ENCODE measurements at regions not wholly inside any gene's neighbourhood (a gene's known extent, or its start where the extent isn't known, plus 50 kb on each side); places are given as distances from the start of the nearest gene placed in this dataset.

DNA sequence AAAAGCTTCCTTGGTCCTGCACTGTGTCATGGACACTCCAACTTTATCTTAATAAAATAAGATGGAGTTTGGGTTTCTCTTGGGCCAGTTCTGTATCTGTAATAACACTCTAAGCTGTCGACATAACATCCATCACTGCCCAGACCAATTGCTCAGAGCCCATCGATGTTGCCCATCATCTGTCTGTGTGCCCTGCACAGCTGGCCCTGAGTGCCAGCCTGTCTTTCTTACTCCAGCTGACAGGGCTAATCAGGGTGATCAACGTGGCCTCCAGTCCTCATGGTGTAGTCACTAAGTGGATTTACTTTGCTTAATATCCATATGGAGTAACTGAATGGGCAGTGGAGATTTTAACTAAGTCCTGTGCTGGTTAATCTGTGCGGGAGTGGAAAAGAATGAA lies 419.8 kb upstream of the TPM1 start:
- TF ChIP-seq, protein P1, sequence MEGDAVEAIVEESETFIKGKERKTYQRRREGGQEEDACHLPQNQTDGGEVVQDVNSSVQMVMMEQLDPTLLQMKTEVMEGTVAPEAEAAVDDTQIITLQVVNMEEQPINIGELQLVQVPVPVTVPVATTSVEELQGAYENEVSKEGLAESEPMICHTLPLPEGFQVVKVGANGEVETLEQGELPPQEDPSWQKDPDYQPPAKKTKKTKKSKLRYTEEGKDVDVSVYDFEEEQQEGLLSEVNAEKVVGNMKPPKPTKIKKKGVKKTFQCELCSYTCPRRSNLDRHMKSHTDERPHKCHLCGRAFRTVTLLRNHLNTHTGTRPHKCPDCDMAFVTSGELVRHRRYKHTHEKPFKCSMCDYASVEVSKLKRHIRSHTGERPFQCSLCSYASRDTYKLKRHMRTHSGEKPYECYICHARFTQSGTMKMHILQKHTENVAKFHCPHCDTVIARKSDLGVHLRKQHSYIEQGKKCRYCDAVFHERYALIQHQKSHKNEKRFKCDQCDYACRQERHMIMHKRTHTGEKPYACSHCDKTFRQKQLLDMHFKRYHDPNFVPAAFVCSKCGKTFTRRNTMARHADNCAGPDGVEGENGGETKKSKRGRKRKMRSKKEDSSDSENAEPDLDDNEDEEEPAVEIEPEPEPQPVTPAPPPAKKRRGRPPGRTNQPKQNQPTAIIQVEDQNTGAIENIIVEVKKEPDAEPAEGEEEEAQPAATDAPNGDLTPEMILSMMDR (IDR thresholded peaks at IDR 0.05): no peak
- no peak for TF ChIP-seq ZFX (IDR thresholded peaks at IDR 0.05; ENCODE audit: borderline replicate concordance)

Data from 22Rv1 (cell line).